SIG-M5 treated with dmso at 0.1 percent for 504 hours (cell line): ENCODE measurements at regions not wholly inside any gene's neighbourhood (a gene's known extent, or its start where the extent isn't known, plus 50 kb on each side); places are given as distances from the start of the nearest gene placed in this dataset.
A peak's percentile ranks its signal among the peaks of the same experiment; 100 is the strongest.
"Not testable (repeated sequence)": the region's sequence is repeated elsewhere in the genome, so short reads cannot be mapped to it uniquely, and the experiment has no call there.

ENCODE experiments used
- DNase-seq: peaks from one replicate; lab custom pipeline; 2025; ENCODE audit not compliant: unreplicated experiment; lab: John Stamatoyannopoulos, UW

- DNase-seq: no peak
Observed at GRCh38 chr5:39633057-39633456, 208.3 kb upstream of the DAB2 start.

GRCh38 chr5:39631958-39632357 is 207.2 kb upstream of the DAB2 start:
- no peak for DNase-seq

DNA sequence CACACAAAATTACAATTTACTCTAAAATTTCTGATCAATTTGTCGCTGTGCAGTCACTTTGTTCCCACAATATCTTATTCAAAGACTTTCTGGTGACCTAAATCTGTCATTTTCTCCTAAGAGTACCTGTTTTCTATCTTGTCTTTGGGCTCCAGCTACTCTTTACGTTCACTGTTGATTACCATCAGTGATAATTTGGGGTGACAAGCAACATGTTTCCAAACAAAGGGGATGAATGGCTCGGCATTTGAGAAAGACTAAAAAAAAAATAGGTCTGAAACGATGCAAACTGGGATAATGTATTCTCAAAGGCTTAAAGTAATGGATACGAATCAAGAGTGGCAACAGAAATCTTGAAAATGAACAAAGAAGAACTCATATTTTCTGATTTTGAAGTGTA is 205.2 kb upstream of the DAB2 start:
- DNase-seq: no peak

GRCh38 chr5:39628348-39628747 is 203.6 kb upstream of the DAB2 start:
- no peak for DNase-seq

DNA sequence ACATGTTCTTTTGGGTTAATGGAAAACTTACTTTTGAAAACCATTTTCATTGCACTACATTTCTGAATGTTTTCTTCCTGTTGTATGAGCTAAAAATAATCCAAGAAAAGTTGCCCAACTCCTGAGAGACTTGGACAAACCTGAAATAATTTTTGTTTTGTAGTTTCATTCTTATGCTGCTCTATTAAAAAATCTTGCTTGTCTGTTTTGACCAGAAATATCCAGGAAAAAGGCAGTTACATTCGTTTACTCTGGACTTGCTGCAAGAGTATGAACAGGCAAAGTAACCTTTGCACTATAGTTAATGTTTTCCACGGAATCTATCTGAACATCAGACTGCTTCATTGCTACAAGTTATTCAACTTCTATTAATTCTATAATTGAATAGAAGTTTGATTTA is 200.1 kb upstream of the DAB2 start:
- no peak for DNase-seq

- DNase-seq: peak; percentile 62
Observed at GRCh38 chr5:39624268-39624886, 199.6 kb upstream of the DAB2 start.

DNA sequence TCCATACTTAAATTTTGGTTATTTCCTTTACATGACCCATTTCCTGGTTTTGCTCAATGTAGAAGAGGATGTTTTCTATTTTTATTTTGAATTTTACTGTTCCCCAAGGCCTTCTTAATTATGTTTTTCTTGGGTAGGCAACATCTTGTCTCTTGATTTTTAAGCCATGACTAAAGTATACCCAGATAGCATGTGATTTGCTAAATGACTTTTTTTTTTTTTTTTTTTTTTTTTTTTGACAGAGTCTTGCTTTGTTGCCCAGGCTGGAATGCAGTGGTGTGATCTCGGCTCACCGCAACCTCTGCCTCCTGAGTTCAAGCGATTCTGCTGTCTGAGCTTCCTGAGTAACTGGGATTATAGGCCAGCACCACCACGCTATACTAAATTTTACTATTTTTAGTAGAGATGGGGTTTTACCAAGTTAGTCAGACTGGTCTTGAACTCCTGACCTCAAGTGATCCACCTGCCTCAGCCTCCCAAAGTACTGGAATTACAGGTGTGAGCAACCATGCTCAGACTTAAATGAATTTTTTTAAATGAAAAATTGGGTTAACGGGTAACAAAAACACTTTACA is 198.6 kb upstream of the DAB2 start:
- DNase-seq: no peak

- no peak for DNase-seq
Observed at GRCh38 chr5:39622281-39622680, 197.5 kb upstream of the DAB2 start.

- DNase-seq: no peak
Observed at GRCh38 chr5:39619168-39619818, 194.5 kb upstream of the DAB2 start.

GRCh38 chr5:39618391-39618790 is 193.6 kb upstream of the DAB2 start:
- no peak for DNase-seq

- DNase-seq: no peak
Observed at GRCh38 chr5:39616131-39616530, 191.4 kb upstream of the DAB2 start.

- DNase-seq: not testable (repeated sequence)
Observed at GRCh38 chr5:39611076-39611475, 186.3 kb upstream of the DAB2 start.

DNA sequence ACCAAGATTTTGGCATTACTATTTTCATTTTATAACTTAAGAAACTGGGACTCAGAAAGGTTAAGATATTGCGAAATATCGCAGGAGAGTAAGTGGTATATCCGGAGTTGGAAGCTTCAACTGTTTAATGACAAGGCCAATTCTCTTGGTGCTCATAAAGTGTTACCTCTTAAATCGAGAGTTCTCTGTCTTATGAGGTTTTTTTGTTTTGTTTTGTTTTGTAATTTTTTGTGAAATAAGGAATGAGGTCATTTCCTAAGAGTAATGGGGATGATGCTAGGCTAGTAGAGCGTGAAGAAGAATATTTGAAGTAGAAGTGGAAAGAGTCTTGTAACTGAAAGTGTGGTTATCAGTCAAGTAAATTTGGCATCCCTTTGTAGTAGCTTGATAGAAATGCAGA is 183.2 kb upstream of the DAB2 start:
- no peak for DNase-seq

DNA sequence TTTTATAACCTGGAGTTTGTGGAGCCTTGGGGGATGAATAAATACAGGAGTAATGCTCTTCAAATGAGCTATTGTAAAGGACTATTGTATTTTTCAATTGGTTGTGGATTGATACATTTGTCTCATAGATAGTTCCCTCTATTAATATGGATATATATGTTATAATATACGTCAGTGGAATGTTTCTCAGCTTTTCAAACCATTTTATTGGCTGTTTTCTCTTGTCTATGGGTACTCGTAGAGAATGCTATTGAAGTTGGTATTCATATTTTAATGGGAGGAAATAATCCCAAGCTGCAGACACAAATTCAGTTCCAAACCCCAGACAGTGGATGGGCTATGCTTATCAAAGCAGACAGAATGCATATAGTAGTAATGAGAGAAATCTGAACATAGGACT is 181.8 kb upstream of the DAB2 start:
- no peak for DNase-seq

GRCh38 chr5:39605588-39606575 is 181.1 kb upstream of the DAB2 start:
- no peak for DNase-seq

GRCh38 chr5:39605145-39605544 is 180.4 kb upstream of the DAB2 start:
- DNase-seq: no peak

- no peak for DNase-seq
Observed at GRCh38 chr5:39604491-39604890, 179.7 kb upstream of the DAB2 start.

DNA sequence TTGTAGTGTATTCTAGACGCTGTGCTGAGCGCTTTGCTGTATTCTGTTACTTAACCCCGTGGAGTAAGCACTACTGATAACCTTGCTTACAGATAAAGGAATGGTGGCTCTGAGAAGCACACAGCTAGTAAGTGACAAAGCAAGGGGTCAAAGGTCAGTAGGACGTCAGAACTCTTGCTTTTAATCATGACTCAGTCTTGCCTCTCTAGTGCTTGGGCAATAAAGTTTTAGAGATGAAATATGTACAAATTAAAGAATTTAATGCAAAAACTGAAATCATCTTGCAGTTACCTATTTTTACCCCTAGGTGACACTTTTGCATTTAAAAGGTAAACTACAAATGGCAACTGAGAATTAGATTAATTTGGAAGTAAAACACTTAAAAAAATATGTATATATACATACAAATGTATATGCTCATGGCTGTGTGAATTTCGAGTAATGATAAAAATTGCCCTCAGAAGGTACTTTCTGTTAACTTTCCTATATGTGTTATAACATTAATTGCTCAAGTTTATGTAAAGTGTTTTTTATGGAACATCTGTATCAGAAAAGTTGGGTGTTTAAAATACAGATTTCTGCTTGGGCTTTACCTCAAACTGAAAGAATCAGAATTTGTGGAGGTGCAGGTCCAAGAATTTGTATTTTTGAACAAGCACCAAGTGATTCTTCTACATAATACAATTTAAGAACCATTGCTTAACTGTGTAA is 175.1 kb upstream of the DAB2 start:
- DNase-seq: peak; percentile 46

GRCh38 chr5:39598661-39599248 is 174.0 kb upstream of the DAB2 start:
- no peak for DNase-seq

DNA sequence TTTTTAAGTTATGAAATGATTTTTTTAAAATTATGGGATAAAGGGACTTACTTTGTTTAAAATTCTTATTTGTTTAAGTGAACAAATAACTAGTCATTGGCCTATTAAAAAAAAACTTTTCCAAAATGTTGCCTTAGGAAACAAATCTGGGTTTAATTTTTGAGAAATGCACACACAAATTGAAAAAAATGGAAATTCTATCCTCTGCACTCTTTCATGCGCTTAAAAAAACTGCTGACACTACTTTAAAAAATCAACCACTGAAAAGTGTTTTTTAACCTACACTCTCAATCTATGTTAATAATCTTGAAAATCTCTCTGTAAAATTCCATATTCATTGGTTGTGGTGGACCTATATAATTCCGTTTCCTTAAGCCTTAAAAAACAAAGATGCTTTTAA is 163.4 kb upstream of the DAB2 start:
- DNase-seq: no peak

- DNase-seq: no peak
Observed at GRCh38 chr5:39587675-39588074, 162.9 kb upstream of the DAB2 start.
